Activated CD4-positive, alpha-beta memory T cell treated with anti-CD3 and anti-CD28 coated beads for 36 hours (primary cell): ENCODE measurements at regions not wholly inside any gene's neighbourhood (a gene's known extent, or its start where the extent isn't known, plus 50 kb on each side); places are given as distances from the start of the nearest gene placed in this dataset.
"Not testable (repeated sequence)": the region's sequence is repeated elsewhere in the genome, so short reads cannot be mapped to it uniquely, and the experiment has no call there.

Experiments
- CTCF ChIA-PET: fragments of 350-600 bp; sonication (Branson Sonifier 250); formaldehyde crosslinking; loops from one replicate; lab custom pipeline; 2021; ENCODE audit warnings: antibody characterized with exemption, inconsistent platforms; lab: Charles Lee
- POLR2A ChIA-PET: fragments of 350-600 bp; sonication (Branson Sonifier 250); formaldehyde crosslinking; loops from one replicate; lab custom pipeline; 2021; ENCODE audit warnings: antibody characterized with exemption; lab: Charles Lee
- DNase-seq: peaks from one replicate; pipeline ENCODE4 v3.0.0-alpha.2; 2020
- H3K27ac Mint-ChIP-seq: one replicate; pipeline ENCODE4 v1.8.0; 2021; ENCODE audit warnings: mixed read lengths
- H3K27me3 Mint-ChIP-seq: one replicate; pipeline ENCODE4 v1.8.0; 2021; ENCODE audit warnings: mixed read lengths
- H3K36me3 Mint-ChIP-seq: one replicate; pipeline ENCODE4 v1.8.0; 2021; ENCODE audit warnings: mixed read lengths
- H3K4me1 Mint-ChIP-seq: one replicate; pipeline ENCODE4 v1.8.0; 2021; ENCODE audit warnings: low read depth, mixed read lengths
- H3K4me3 Mint-ChIP-seq: one replicate; pipeline ENCODE4 v1.8.0; 2021; ENCODE audit warnings: mild to moderate bottlenecking, mixed read lengths
- H3K9me3 Mint-ChIP-seq: one replicate; pipeline ENCODE4 v1.8.0; 2021; ENCODE audit warnings: mixed read lengths
- intact Hi-C: fragments of 100-400 bp; cut with micrococcal nuclease; formaldehyde crosslinking; loops from one replicate; pipeline ENCODE4 v1.15.1; 2023

DNA sequence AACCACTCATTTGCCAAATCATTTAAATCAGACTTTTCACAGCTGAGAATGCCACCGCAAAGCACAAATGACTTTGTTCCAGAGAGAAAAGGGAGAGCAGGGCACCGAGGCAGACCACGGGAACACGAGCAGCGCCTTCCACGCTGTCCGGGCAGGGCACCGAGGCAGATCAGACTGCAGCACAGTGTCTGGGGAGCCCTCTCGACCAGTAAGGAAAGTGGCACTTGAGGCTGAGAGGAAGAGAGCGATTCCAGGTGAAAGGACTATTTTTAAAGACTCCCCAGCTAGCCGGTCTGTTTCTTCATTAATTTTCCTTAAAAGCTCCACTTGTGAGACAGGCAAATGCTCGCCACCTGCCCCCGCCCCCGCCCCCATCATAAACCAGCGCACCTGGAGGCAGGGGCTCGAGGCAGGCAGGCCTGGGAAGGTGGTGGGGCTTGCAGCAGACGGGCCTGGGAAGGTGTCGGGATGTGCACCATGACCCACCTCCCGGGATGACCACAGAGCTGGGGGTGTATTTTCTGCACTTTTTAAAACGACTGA lies 80.9 kb upstream of the CTDP1 start:
- H3K4me3 Mint-ChIP-seq, result no peak overlapping the region
- H3K9me3 Mint-ChIP-seq, result no peaks in the 10 kb centered on the region
- H3K27me3 Mint-ChIP-seq, result peaks cover 4% of the 10 kb centered on the region
- H3K36me3 Mint-ChIP-seq, result no peaks in the 10 kb centered on the region
- intact Hi-C loops, result no loop called here
- no peak for DNase-seq
- POLR2A ChIA-PET, result no interaction called here
- H3K27ac Mint-ChIP-seq, result no peak overlapping the region
- CTCF ChIA-PET, result no interaction called here
- no peaks in the 10 kb centered on the region for H3K4me1 Mint-ChIP-seq

DNA sequence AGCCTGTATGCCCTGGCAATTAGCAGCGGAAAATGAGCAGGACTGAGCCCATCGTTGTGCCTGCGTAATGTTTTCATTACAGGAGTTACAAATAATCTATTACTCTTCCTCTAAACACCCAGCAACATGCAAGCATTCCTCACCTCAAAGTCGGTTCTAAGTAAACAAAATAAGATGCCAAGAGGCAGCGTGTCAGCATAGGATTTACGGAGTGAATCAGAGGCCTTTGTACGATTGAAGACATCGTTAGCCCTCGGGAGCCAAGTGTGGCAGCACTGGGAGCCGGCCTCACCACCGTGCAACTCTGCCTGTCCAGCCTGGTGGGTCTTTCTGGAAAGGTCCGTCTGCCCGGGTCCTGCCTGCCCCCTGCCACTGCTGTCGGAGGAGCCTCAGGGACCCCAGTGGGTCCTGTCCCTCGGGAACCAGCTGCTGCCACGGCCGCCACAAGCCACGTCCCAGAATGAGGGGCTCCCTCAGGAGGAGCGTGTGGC lies 80.1 kb upstream of the CTDP1 start:
- ChIA-PET POLR2A (no interaction called here), CTCF (no interaction called here)
- Mint-ChIP-seq H3K27ac (no peak overlapping the region), H3K4me3 (no peak overlapping the region), H3K36me3 (no peaks in the 10 kb centered on the region), H3K9me3 (no peaks in the 10 kb centered on the region), H3K27me3 (peaks cover 4% of the 10 kb centered on the region), H3K4me1 (no peaks in the 10 kb centered on the region)
- intact Hi-C loops, result no loop called here
- no peak for DNase-seq

DNA sequence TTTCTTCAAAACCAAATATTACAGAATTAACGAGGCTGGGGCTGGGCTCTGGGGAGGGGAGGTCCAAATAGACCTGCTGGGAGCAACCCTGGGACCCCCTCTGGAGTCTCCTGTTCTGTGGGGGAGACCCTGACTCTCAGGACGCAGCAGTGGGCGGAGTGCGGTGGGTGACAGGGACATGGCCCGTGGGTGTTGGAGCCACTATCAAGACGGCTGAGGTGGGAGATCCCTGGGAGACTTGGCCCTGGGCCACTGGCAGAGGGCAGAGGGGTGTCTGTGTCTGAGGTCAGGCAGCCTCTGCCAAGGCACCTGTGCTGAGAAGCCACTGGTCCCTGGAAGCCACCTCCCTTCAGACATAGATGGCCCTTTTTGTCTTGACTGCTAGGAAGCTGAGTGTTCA lies 79.5 kb upstream of the CTDP1 start:
- CTCF ChIA-PET, result interaction anchor here (1.0 kb wide), 1 partner anchor 25 kb away, joined by 3 read pairs; no protein-coding TSS in a partner anchor
- H3K36me3 Mint-ChIP-seq, result no peaks in the 10 kb centered on the region
- no peak overlapping the region for H3K4me3 Mint-ChIP-seq
- intact Hi-C loops, result no loop called here
- H3K27ac Mint-ChIP-seq, result no peak overlapping the region
- H3K9me3 Mint-ChIP-seq, result no peaks in the 10 kb centered on the region
- no peaks in the 10 kb centered on the region for H3K4me1 Mint-ChIP-seq
- peaks cover 4% of the 10 kb centered on the region for H3K27me3 Mint-ChIP-seq
- POLR2A ChIA-PET, result no interaction called here
- no peak for DNase-seq

DNA sequence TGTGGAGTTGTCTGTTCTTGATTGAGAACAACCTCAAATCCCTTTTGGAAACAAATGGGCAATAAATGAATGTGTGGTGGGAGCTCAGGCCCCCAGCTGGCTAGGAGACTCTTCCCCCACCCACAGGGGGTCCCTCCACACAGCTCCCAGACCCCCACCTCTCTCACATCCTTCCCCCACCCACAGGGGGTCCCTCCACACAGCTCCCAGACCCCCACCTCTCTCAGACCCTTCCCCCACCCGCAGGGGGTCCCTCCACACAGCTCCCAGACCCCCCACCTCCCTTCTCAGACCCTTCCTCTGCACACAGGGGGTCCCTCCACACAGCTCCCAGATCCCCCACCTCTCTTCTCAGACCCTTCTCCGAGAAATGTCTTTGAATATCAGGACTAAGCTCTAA lies 79.0 kb upstream of the CTDP1 start:
- Mint-ChIP-seq H3K27me3 (peaks cover 4% of the 10 kb centered on the region), H3K9me3 (no peaks in the 10 kb centered on the region), H3K27ac (no peak overlapping the region), H3K36me3 (no peaks in the 10 kb centered on the region), H3K4me3 (no peak overlapping the region), H3K4me1 (no peaks in the 10 kb centered on the region)
- intact Hi-C loops, result no loop called here
- CTCF ChIA-PET, result interaction anchor here (1.0 kb wide), 1 partner anchor 25 kb away, joined by 3 read pairs; no protein-coding TSS in a partner anchor
- POLR2A ChIA-PET, result no interaction called here
- DNase-seq, result no peak

DNA sequence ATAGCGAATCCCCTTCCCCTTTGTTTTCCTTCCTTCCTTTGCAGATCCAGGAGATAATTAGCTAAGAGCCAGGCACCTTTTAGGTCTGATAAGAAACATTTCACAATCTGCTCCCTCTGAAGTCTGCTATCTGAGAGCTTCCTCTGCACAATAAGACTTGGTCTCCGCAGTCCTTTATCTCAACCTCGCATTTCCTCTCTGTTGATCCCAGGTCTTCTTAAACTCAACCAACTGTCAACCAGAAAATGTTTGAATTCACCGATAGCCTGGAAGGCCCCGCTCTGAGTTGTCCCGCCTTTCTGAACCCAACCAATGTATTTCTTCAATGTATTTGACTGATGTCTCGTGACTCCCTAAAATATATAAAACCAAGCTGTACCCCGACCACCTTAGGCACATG lies 78.4 kb upstream of the CTDP1 start:
- Mint-ChIP-seq H3K4me3 (no peak overlapping the region), H3K36me3 (no peaks in the 10 kb centered on the region), H3K27me3 (peaks cover 4% of the 10 kb centered on the region), H3K27ac (no peak overlapping the region), H3K4me1 (no peaks in the 10 kb centered on the region), H3K9me3 (no peaks in the 10 kb centered on the region)
- DNase-seq, result no peak
- intact Hi-C loops, result no loop called here
- ChIA-PET POLR2A (no interaction called here), CTCF (interaction anchor here (1.0 kb wide), 1 partner anchor 24 kb away, joined by 3 read pairs; no protein-coding TSS in a partner anchor)

- no peak for DNase-seq
- H3K27me3 Mint-ChIP-seq, result peaks cover 2% of the 10 kb centered on the region
- CTCF ChIA-PET, result no interaction called here
- intact Hi-C loops, result no loop called here
- H3K27ac Mint-ChIP-seq, result no peak overlapping the region
- H3K4me3 Mint-ChIP-seq, result no peak overlapping the region
- no peaks in the 10 kb centered on the region for H3K4me1 Mint-ChIP-seq
- POLR2A ChIA-PET, result no interaction called here
- no peaks in the 10 kb centered on the region for H3K36me3 Mint-ChIP-seq
- no peaks in the 10 kb centered on the region for H3K9me3 Mint-ChIP-seq
Observed at GRCh38 chr18:79603321-79604204, 76.0 kb upstream of the CTDP1 start.

- POLR2A ChIA-PET, result no interaction called here
- H3K4me1 Mint-ChIP-seq, result no peaks in the 10 kb centered on the region
- no peak for DNase-seq
- H3K27me3 Mint-ChIP-seq, result peaks cover 6% of the 10 kb centered on the region
- no peaks in the 10 kb centered on the region for H3K36me3 Mint-ChIP-seq
- intact Hi-C loops, result no loop called here
- no peak overlapping the region for H3K4me3 Mint-ChIP-seq
- CTCF ChIA-PET, result no interaction called here
- H3K9me3 Mint-ChIP-seq, result no peaks in the 10 kb centered on the region
- H3K27ac Mint-ChIP-seq, result no peak overlapping the region
Observed at GRCh38 chr18:79604205-79604912, 75.2 kb upstream of the CTDP1 start.

DNA sequence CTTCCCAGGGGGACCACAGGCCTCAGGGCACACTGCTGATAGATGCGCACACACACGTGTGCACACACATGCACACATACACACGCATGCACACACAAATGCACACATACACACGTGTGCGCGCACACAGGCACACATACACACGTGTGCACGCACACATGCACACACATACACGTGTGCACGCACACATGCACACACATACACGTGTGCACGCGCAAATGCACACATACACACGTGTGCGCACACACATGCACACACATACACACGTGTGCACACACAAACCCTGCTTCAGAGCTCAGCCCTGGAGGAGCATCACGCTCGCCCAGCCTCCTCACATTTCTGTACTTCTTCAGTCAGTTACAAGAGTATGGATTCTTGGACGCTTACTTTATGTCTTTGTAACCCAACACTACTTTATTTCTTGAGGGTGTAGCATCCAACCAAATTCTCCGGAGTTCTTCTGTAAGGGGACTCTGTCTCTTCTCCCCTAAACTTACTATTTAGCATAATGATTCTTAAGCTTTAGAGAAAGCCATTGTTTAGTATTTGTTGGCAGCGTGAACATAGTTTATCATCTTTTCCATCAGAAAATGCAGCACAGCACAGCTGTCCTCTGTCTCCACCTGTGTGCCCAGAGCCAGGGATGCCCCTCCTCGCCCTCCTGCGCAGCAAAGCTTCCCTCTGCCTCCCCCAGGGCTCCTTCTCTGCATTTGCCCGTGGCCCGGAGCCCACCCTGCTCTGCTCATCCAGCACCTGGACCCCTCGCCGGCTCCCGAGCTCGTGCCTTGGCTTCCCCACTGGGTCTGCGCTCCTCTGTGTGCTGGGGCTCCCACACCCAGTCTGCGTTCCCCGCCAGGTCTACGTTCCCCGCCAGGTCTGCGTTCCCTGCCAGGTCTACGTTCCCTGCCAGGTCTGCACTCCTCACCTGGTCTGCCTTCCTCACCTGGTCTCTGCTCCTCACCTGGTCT lies 74.4 kb upstream of the CTDP1 start:
- H3K27me3 Mint-ChIP-seq, result peaks cover 6% of the 10 kb centered on the region
- H3K27ac Mint-ChIP-seq, result no peak overlapping the region
- CTCF ChIA-PET, result no interaction called here
- DNase-seq, result no peak
- H3K4me3 Mint-ChIP-seq, result no peak overlapping the region
- H3K4me1 Mint-ChIP-seq, result no peaks in the 10 kb centered on the region
- no peaks in the 10 kb centered on the region for H3K9me3 Mint-ChIP-seq
- POLR2A ChIA-PET, result no interaction called here
- intact Hi-C loops, result no loop called here
- H3K36me3 Mint-ChIP-seq, result no peaks in the 10 kb centered on the region

DNA sequence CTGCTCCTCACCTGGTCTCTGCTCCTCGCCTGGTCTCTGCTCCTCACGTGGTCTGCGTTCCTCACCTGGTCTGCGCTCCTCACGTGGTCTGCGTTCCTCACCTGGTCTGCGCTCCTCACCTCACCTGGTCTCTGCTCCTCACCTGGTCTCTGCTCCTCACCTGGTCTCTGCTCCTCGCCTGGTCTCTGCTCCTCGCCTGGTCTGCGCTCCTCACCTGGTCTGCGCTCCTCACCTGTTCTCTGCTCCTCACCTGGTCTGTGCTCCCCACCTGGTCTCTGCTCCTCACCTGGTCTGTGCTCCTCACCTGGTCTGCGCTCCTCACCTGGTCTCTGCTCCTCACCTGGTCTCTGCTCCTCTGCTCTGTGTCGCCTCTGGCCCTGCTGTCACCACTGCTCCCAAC lies 73.5 kb upstream of the CTDP1 start:
- H3K36me3 Mint-ChIP-seq, POLR2A ChIA-PET: not testable (repeated sequence)

GRCh38 chr18:79606621-79607331 lies 72.8 kb upstream of the CTDP1 start:
- CTCF ChIA-PET, result no interaction called here
- H3K4me1 Mint-ChIP-seq, result no peaks in the 10 kb centered on the region
- H3K27me3 Mint-ChIP-seq, result peaks cover 3% of the 10 kb centered on the region
- no peak overlapping the region for H3K4me3 Mint-ChIP-seq
- POLR2A ChIA-PET, result no interaction called here
- H3K9me3 Mint-ChIP-seq, result no peaks in the 10 kb centered on the region
- intact Hi-C loops, result no loop called here
- no peaks in the 10 kb centered on the region for H3K36me3 Mint-ChIP-seq
- no peak for DNase-seq
- H3K27ac Mint-ChIP-seq, result no peak overlapping the region

More for the DNA sequence above, 73.5 kb upstream of the CTDP1 start:
- H3K27me3 Mint-ChIP-seq, intact Hi-C loops, H3K4me1 Mint-ChIP-seq, H3K4me3 Mint-ChIP-seq, H3K27ac Mint-ChIP-seq, CTCF ChIA-PET, DNase-seq, H3K9me3 Mint-ChIP-seq: not testable (repeated sequence)

GRCh38 chr18:79607361-79607952 lies 72.1 kb upstream of the CTDP1 start:
- Mint-ChIP-seq H3K27me3 (peaks cover 3% of the 10 kb centered on the region), H3K9me3 (no peaks in the 10 kb centered on the region), H3K4me1 (no peaks in the 10 kb centered on the region), H3K36me3 (no peaks in the 10 kb centered on the region), H3K27ac (no peak overlapping the region), H3K4me3 (no peak overlapping the region)
- POLR2A ChIA-PET, result no interaction called here
- CTCF ChIA-PET, result no interaction called here
- intact Hi-C loops, result no loop called here
- no peak for DNase-seq
